Astrocyte (in vitro differentiated cells and primary cell): ENCODE measurements at regions not wholly inside any gene's neighbourhood (a gene's known extent, or its start where the extent isn't known, plus 50 kb on each side); places are given as distances from the start of the nearest gene placed in this dataset.

Source experiments
- EZH2 ChIP-seq: IDR thresholded peaks from 2 replicates; pipeline ENCODE4 v1.6.1; 2012; ENCODE audit warnings: mild to moderate bottlenecking, low read length, inconsistent platforms; ENCODE audit not compliant: insufficient read depth
- TF ChIP-seq, protein P1 (sequence below): IDR thresholded peaks from 2 replicates; pipeline ENCODE4 v1.5.1; 2011; ENCODE audit warnings: low read depth, mild to moderate bottlenecking, inconsistent platforms, low read length, moderate library complexity; ENCODE audit not compliant: insufficient read depth

DNA sequence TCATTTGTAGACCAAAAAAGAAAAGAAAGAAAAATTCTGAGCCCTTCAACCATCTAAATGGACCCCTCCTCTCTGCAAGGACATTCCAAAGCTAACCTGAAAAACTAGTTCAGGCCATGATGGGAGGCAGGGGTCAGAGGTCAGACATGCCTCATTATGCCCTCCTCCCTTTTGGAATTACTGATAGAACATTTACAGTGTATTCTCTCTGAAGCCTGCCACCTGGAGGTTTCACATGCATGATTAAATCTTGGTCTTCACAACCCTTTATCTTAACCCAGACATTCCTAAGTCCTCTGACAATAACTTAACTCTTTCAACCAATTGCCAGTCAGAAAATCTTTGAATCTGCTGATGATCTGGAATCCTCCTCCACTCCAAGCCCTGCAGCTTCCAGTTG lies 86.0 kb downstream of the SPP2 start:
- TF ChIP-seq, protein P1, sequence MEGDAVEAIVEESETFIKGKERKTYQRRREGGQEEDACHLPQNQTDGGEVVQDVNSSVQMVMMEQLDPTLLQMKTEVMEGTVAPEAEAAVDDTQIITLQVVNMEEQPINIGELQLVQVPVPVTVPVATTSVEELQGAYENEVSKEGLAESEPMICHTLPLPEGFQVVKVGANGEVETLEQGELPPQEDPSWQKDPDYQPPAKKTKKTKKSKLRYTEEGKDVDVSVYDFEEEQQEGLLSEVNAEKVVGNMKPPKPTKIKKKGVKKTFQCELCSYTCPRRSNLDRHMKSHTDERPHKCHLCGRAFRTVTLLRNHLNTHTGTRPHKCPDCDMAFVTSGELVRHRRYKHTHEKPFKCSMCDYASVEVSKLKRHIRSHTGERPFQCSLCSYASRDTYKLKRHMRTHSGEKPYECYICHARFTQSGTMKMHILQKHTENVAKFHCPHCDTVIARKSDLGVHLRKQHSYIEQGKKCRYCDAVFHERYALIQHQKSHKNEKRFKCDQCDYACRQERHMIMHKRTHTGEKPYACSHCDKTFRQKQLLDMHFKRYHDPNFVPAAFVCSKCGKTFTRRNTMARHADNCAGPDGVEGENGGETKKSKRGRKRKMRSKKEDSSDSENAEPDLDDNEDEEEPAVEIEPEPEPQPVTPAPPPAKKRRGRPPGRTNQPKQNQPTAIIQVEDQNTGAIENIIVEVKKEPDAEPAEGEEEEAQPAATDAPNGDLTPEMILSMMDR, result no peak
- TF ChIP-seq EZH2, result no peak
